Stomach (tissue), 4 donors: ENCODE measurements at regions not wholly inside any gene's neighbourhood (a gene's known extent, or its start where the extent isn't known, plus 50 kb on each side); places are given as distances from the start of the nearest gene placed in this dataset.

Experiments used
- CTCF ChIP-seq, 7 experiments: fragments of 450-650 bp in 4 of 7; fragments of 200-600 bp in 3 of 7; sonication (generic) in 3 of 7; IDR thresholded peaks; one replicate each; pipeline ENCODE4 v1.5.1; 2016 to 2019; ENCODE audit warnings: antibody characterized with exemption in 7 of 7, control low read depth in 2 of 7, mild to moderate bottlenecking in 1 of 7
- EP300 ChIP-seq: sonication (generic); formaldehyde crosslinking; IDR thresholded peaks from one replicate; pipeline ENCODE4 v1.6.1; 2017; ENCODE audit warnings: antibody characterized with exemption

GRCh38 chr13:34413538-34414210 lies 528.4 kb upstream of the NBEA start:
- TF ChIP-seq CTCF (IDR thresholded peaks at IDR 0.05), result no peak
- TF ChIP-seq EP300, result no peak
